Psoas muscle (tissue), 7 donors: ENCODE measurements at regions not wholly inside any gene's neighbourhood (a gene's known extent, or its start where the extent isn't known, plus 50 kb on each side); places are given as distances from the start of the nearest gene placed in this dataset.

Source experiments
- ATAC-seq, 4 donors: fragments of 200-7000 bp; cut with Tn5 transposase; one replicate each; pipeline ENCODE4 v1.9.1; 2020; ENCODE audit warnings: moderate library complexity in 3 of 4, mild to moderate bottlenecking in 2 of 4
- DNase-seq, 2 donors: peaks; one replicate each; pipeline ENCODE4 v3.0.0-alpha.2; 2020
- H3K27ac ChIP-seq: fragments of 200-600 bp; one replicate; pipeline ENCODE4 v1.8.0; 2022
- H3K27me3 ChIP-seq, 3 donors: fragments of 200-600 bp in 1 of 3; one replicate each; pipeline versions ENCODE4 v1.6.1 to v1.8.0; 2013 to 2022; ENCODE audit warnings: low read length in 2 of 3, mild to moderate bottlenecking in 2 of 3, moderate library complexity in 1 of 3; ENCODE audit not compliant: insufficient read depth in 3 of 3
- H3K36me3 ChIP-seq, 2 donors: fragments of 200-600 bp in 1 of 2; one replicate each; pipeline versions ENCODE4 v1.6.1 to v1.8.0; 2013 to 2022; ENCODE audit warnings: low read depth in 1 of 2, mild to moderate bottlenecking in 1 of 2, moderate library complexity in 1 of 2; ENCODE audit not compliant: insufficient read depth in 1 of 2
- H3K4me1 ChIP-seq: fragments of 200-600 bp; one replicate; pipeline ENCODE4 v1.8.0; 2022
- H3K4me3 ChIP-seq: fragments of 200-600 bp; one replicate; pipeline ENCODE4 v1.8.0; 2022; ENCODE audit warnings: mild to moderate bottlenecking
- H3K9me3 ChIP-seq: fragments of 200-600 bp; one replicate; pipeline ENCODE4 v1.8.0; 2022
- CTCF ChIP-seq: fragments of 200-600 bp; IDR thresholded peaks from one replicate; pipeline ENCODE4 v1.8.0; 2022; ENCODE audit warnings: antibody characterized with exemption
- WGBS, 3 donors: extraction: QIAGEN DNeasy Blood & Tissue Kit; methylation state at CpG; one replicate each; pipeline versions ENCODE4 v1.1.6 to v1.1.7; 2013; 5-methylcytosine and 5-hydroxymethylcytosine counted together
- intact Hi-C, 2 donors: fragments of 100-400 bp; cut with DNase I; formaldehyde crosslinking; loops; one replicate each; pipeline versions ENCODE4 v1.11.0 to v1.14.2; 2022
- donor health status: healthy with polysubstance abuse.
- donor health status: DM: no; HTN: no; CAD: no; lungs with moderate emphysema.
- donor health status: Bipolar disorder and iron deficiency.
- donor health status: healthy.
- donor health status: DM: yes; HTN: yes; CAD: no.
- donor health status: DM: no; HTN: no; CAD: no.
- donor health status: DM: yes; HTN: yes; CAD: no.

GRCh38 chr9:88052321-88052965 lies 78.1 kb upstream of the CDK20 start:
- no peak for DNase-seq
- ATAC-seq, result no peak
- Histone ChIP-seq H3K9me3 (no peaks in the 10 kb centered on the region), H3K4me1 (no peaks in the 10 kb centered on the region), H3K27ac (no peak overlapping the region), H3K27me3 (peaks cover 0 to 5% (median 0%) of the 10 kb centered on the region in 3 donors), H3K4me3 (no peak overlapping the region), H3K36me3 (no peaks in the 10 kb centered on the region)
- WGBS, 3 donors, result 37 to 49% (median 48%) methylated on average over 5 of the region's 5 CpGs
- intact Hi-C loops, result no loop called here
- TF ChIP-seq CTCF, result no peak

GRCh38 chr9:88051138-88051537 lies 76.8 kb upstream of the CDK20 start:
- ATAC-seq (no peak), DNase-seq (no peak)
- WGBS, 3 donors, result 93 to 95% (median 95%) methylated on average over 8 of the region's 8 CpGs
- TF ChIP-seq CTCF, result no peak
- H3K27me3 ChIP-seq, result peaks cover 0 to 5% (median 0%) of the 10 kb centered on the region in 3 donors
- no peak overlapping the region for H3K4me3 ChIP-seq
- H3K36me3 ChIP-seq, result no peaks in the 10 kb centered on the region
- H3K27ac ChIP-seq, result no peak overlapping the region
- H3K4me1 ChIP-seq, result no peaks in the 10 kb centered on the region
- no peaks in the 10 kb centered on the region for H3K9me3 ChIP-seq
- intact Hi-C loops, result no loop called here

- 81 to 84% (median 84%) methylated on average over 14 of the region's 14 CpGs for WGBS, 3 donors
- ATAC-seq (no peak), DNase-seq (no peak)
- intact Hi-C loops, result no loop called here
- no peaks in the 10 kb centered on the region for H3K36me3 ChIP-seq
- H3K27ac ChIP-seq, result no peak overlapping the region
- H3K9me3 ChIP-seq, result no peaks in the 10 kb centered on the region
- no peaks in the 10 kb centered on the region for H3K4me1 ChIP-seq
- peaks cover 0 to 5% (median 0%) of the 10 kb centered on the region in 3 donors for H3K27me3 ChIP-seq
- H3K4me3 ChIP-seq, result no peak overlapping the region
- no peak for TF ChIP-seq CTCF
These were observed 75.5 kb upstream of the CDK20 start for GRCh38 chr9:88049677-88050307.

GRCh38 chr9:88046542-88046941 lies 72.2 kb upstream of the CDK20 start:
- H3K4me3 ChIP-seq, result no peak overlapping the region
- H3K36me3 ChIP-seq, result no peaks in the 10 kb centered on the region
- DNase-seq (no peak), ATAC-seq (no peak)
- H3K27me3 ChIP-seq, result peaks cover 0 to 5% (median 2%) of the 10 kb centered on the region in 3 donors
- intact Hi-C loops, result no loop called here
- H3K4me1 ChIP-seq, result no peaks in the 10 kb centered on the region
- H3K9me3 ChIP-seq, result no peaks in the 10 kb centered on the region
- WGBS, 3 donors, result 64 to 70% (median 68%) methylated on average over 3 of the region's 3 CpGs
- no peak overlapping the region for H3K27ac ChIP-seq
- no peak for TF ChIP-seq CTCF

GRCh38 chr9:88045686-88046085 lies 71.4 kb upstream of the CDK20 start:
- Histone ChIP-seq H3K27ac (no peak overlapping the region), H3K4me3 (no peak overlapping the region), H3K4me1 (no peaks in the 10 kb centered on the region), H3K36me3 (no peaks in the 10 kb centered on the region), H3K9me3 (no peaks in the 10 kb centered on the region), H3K27me3 (peaks cover 0 to 2% (median 1%) of the 10 kb centered on the region in 3 donors)
- ATAC-seq (no peak), DNase-seq (no peak)
- 79 to 80% (median 79%) methylated on average over 3 of the region's 3 CpGs for WGBS, 3 donors
- TF ChIP-seq CTCF, result no peak
- intact Hi-C loops, result no loop called here
